ENCODE measurements at regions not wholly inside any gene's neighbourhood (a gene's known extent, or its start where the extent isn't known, plus 50 kb on each side); places are given as distances from the start of the nearest gene placed in this dataset.
"Not testable (repeated sequence)": the region's sequence is repeated elsewhere in the genome, so short reads cannot be mapped to it uniquely, and the experiment has no call there.

- DNase-seq, result no peak
Observed at GRCh38 chr11:28966951-28967350, 858.8 kb downstream of the METTL15 start.

- DNase-seq, result no peak
Observed at GRCh38 chr11:28965819-28966218, 857.6 kb downstream of the METTL15 start.

- no peak for DNase-seq
Observed at GRCh38 chr11:28964811-28965210, 856.6 kb downstream of the METTL15 start.

GRCh38 chr11:28963187-28963586, 855.0 kb downstream of the METTL15 start:
- DNase-seq, result no peak

GRCh38 chr11:28962502-28962901, 854.3 kb downstream of the METTL15 start:
- no peak for DNase-seq

GRCh38 chr11:28961726-28962125, 853.5 kb downstream of the METTL15 start:
- DNase-seq, result no peak

GRCh38 chr11:28956446-28956845, 848.3 kb downstream of the METTL15 start:
- DNase-seq, result no peak

- DNase-seq, result no peak
Observed at GRCh38 chr11:28951191-28951590, 843.0 kb downstream of the METTL15 start.

GRCh38 chr11:28939381-28939780, 831.2 kb downstream of the METTL15 start:
- no peak for DNase-seq

GRCh38 chr11:28938091-28938490, 829.9 kb downstream of the METTL15 start:
- no peak for DNase-seq

GRCh38 chr11:28932940-28933339, 824.8 kb downstream of the METTL15 start:
- DNase-seq, result no peak

GRCh38 chr11:28924004-28924403, 815.8 kb downstream of the METTL15 start:
- no peak for DNase-seq

- DNase-seq, result no peak
Observed at GRCh38 chr11:28922386-28922981, 814.3 kb downstream of the METTL15 start.

GRCh38 chr11:28919194-28919593, 811.0 kb downstream of the METTL15 start:
- DNase-seq, result no peak

- DNase-seq, result no peak
Observed at GRCh38 chr11:28913883-28914282, 805.7 kb downstream of the METTL15 start.

- DNase-seq, result no peak
Observed at GRCh38 chr11:28911829-28912228, 803.6 kb downstream of the METTL15 start.

- no peak for DNase-seq
Observed at GRCh38 chr11:28910926-28911325, 802.7 kb downstream of the METTL15 start.

- DNase-seq, result no peak
Observed at GRCh38 chr11:28903716-28904115, 795.5 kb downstream of the METTL15 start.

- no peak for DNase-seq
Observed at GRCh38 chr11:28900427-28900826, 792.2 kb downstream of the METTL15 start.

GRCh38 chr11:28899706-28900105, 791.5 kb downstream of the METTL15 start:
- no peak for DNase-seq

GRCh38 chr11:28890601-28891040, 782.4 kb downstream of the METTL15 start:
- DNase-seq, result not testable (repeated sequence)

GRCh38 chr11:28887681-28888080, 779.5 kb downstream of the METTL15 start:
- no peak for DNase-seq

GRCh38 chr11:28879869-28880268, 771.7 kb downstream of the METTL15 start:
- no peak for DNase-seq

- no peak for DNase-seq
Observed at GRCh38 chr11:28878025-28878424, 769.8 kb downstream of the METTL15 start.

- DNase-seq, result no peak
Observed at GRCh38 chr11:28877340-28877739, 769.2 kb downstream of the METTL15 start.

Measured in C1 segment of cervical spinal cord (tissue), 14 donors.